Stimulated activated CD8-positive, alpha-beta memory T cell treated with anti-CD3 and anti-CD28 coated beads, Interleukin-12 subunit alpha, Interleukin-12 subunit beta, amount 100 ng/mL, for 24 hours (primary cell): ENCODE measurements at regions not wholly inside any gene's neighbourhood (a gene's known extent, or its start where the extent isn't known, plus 50 kb on each side); places are given as distances from the start of the nearest gene placed in this dataset.

ENCODE experiments used
- DNase-seq: peaks from one replicate; pipeline ENCODE4 v3.0.0-alpha.2; 2020; ENCODE audit errors: extremely low read depth

DNA sequence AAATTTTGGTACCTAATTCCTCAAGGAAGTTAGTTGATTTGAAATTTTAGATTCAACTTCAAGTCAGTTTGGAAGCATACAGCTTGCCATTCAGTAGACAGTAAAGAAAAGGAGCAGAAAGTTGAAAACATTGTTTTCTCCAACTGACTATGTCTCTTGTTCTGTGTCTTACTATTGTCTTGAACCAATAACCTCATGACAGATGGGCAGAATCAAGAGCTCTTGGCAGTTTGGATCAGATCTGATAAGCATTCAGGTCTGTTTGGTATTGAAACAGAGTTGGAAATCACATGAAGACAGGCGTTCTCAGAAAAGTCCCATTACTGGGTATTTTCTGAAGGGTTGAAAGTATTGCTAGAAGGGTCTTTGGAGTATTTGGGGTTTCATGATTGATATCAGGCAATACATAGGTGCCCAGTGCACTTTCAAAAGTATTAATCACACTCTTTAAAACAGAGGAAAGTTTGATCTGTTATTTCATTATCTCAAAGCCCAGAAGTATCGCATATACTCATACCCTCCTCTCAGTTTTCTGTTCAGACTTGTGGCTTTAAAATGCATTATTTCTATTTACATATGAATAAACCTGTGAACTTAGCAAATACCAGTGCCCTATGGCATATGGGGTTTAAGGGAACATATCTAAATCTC is 428.4 kb upstream of the ZEB2 start:
- DNase-seq = no peak

DNA sequence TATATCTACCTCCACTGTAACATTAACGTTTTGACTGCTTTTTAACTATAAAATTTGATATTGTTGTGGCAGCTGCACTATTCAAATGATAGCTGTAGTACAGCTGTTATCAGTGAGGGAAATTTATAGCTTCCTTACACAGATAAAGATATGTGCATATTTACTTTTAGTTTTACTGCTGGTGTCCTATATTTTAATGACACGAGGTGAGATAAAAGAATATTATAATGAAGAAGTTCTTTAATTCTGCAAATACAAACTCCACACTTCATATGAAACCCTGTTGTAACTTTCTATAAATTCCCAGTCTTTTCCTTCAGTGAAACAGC is 427.8 kb upstream of the ZEB2 start:
- no peak for DNase-seq

DNA sequence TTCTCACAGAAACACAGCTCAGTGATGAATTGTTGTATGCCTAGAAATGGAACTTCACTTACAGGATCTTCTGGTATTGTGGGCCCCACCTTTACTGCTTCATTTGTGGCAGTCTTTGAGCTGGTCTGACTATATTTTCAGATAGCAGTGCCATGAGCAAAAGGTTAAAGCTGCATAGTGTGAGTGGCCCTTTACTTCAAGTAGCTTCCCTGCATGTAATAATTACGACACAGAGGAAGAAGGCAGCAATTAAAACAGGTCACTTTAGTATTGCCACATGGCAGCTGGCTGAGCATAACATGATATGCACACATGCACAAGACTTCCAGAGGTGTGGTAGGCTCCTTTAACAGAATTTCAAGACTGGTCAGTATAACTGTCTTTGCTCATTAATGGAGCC is 426.3 kb upstream of the ZEB2 start:
- no peak for DNase-seq

DNA sequence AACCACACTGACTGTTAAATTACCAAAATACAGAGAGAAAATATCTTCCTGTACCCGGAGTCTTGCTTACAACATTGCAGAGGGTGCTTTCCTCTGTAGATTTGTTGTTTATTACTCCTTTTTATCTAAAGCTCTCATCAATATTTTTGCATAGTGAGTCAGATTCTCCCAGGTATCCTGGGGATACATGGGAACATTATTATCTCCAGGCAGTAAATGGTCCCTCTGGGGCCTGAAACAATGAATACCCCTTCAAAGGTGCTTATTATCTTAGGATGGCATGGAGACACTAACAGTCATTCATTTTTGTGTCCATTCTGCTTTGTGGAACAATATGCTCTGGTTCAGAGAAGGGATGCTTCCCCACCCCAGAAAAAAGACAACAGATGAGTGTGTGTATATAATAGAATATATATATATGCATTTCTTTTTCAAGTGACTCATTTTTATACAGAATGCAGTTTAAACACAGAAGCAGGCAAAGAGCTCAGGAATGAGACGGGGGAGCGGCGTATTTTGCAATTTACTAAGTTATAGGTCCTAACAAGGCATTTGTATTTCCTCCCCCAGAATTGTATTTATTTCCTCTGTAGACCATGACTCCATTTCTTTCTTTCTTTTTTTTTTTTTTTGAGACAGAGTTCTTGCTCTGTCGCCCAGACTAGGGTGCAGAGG is 424.8 kb upstream of the ZEB2 start:
- no peak for DNase-seq

DNA sequence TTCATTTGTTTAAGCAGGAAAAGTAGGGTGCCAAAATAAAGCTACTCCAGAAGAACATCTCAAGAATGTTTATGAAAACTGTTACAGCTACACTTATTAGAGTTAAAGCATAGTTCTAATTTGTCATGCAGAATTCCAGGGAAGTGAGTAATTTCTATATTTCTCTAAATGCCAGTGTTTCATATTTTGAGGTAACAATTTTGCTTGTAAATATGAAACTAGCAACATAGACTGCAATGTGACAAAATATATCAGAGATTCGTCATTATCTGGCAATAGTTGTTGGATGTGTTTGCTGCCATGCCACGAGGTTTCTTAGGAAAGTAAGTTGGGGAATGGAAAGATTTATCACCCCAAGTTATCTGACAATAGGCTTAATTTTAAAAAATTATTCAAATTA is 424.1 kb upstream of the ZEB2 start:
- no peak for DNase-seq

DNA sequence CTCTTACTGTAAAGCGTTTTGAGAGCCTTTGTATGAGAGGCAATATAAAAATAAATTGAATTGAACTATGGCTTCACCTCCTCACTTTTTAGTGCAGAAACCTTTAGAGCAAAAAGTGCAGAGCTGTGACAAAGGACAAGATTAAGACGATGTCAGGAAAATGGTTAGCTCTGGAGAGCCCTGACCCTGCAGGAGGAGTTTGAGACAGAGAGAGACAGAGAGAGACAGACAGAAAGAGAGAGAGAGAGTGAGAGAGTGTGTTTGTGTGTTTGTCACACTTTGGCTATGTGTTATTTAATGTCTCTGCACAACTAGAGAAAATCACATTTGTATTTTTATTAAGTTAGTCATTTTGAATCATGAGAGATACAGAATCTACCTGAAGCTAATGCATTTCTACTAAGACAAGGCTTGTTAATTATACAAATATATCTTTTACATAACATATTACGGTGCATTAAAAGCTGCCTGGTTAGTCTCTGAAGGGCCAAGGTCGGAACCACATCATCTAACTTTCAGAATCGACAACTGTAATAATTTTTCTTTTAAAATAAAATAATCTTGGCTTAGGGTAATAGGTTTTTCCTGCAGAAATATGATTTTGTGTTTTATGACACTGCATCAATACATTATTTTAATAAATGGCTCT is 423.5 kb upstream of the ZEB2 start:
- DNase-seq = no peak

DNA sequence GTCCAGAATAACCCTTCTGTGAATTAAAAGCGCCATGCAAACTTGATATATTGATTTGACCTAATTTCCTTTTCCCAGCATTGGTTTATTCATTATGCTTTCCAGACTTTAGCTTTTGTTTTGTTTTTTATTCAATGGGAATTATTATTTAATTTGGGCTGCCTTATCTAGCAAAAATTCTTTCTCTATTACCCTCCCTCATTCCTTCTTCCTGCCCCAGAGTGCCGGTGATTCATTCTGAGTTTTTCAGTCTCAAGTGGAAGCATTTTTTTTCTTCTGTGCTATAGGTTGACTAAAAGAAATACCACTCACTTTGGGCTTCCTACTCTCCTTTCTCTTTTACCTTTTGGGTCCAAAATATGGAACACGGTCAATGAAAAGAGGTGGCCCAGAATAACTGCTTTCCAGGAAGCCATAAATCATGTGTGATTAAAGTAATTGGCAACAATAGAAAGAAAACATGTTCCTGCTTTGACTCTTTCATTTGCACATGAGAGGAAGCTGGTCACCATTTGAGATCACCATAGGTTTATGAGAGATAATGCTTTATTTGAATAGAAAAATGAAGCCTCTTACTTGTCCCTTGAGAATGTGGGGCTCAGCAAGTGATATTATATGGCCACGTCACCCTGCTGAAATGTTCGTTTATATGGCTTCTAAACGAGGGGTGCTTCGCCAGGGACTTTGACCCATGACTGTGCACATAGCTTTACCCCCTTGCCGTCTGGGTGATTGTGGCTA is 422.8 kb upstream of the ZEB2 start:
- DNase-seq = no peak

DNA sequence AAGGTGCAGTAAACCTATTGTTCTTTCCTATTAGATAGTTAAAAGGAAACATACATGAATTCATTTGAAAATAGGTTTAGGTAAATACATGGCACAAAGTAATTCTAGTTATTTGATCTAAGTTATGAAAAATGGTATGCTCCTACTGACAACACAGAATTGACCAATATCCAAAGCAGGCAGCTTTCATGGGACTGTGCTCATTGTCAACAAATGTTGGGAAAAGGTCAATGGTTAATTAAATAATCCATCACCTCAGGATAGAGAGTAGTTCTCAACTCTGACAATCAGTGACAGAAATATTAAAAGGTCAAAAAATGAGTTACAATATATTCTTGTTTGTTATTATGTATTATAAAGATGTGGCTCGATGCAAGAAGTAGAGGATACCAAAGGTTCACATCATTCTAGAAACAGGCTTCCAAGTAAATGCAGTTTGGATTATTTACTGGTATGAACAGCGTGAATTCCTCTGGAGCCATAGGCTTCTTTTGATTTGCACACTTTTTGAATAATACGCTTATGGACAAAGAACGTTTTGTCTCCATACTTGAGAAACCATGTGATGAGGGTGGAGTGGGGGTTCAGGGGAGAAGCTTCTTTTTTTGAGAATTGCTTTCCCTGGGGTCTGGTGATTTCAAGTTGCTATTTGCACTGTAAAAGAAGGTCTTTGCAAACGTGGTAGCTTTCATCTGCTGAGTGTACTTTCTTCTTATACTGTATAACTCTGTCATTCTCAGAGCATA is 422.0 kb upstream of the ZEB2 start:
- no peak for DNase-seq

DNA sequence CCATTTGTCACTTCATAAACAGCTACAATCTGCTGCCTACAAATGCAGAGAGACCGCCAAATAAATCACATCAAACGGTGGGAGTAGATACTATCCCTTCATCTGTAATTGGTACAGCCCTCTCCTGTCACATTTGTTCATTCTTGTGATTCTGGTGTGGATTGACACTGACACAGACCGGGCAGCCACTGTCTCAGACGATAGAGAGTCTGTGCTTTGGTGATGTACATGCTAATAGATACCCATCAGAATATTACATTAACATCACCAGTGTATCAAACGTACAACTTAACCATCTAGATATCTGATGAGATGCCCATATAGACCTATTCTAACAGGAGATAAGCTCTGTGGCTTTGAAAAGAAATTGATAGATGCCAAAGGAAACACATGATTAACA is 419.7 kb upstream of the ZEB2 start:
- no peak for DNase-seq

DNA sequence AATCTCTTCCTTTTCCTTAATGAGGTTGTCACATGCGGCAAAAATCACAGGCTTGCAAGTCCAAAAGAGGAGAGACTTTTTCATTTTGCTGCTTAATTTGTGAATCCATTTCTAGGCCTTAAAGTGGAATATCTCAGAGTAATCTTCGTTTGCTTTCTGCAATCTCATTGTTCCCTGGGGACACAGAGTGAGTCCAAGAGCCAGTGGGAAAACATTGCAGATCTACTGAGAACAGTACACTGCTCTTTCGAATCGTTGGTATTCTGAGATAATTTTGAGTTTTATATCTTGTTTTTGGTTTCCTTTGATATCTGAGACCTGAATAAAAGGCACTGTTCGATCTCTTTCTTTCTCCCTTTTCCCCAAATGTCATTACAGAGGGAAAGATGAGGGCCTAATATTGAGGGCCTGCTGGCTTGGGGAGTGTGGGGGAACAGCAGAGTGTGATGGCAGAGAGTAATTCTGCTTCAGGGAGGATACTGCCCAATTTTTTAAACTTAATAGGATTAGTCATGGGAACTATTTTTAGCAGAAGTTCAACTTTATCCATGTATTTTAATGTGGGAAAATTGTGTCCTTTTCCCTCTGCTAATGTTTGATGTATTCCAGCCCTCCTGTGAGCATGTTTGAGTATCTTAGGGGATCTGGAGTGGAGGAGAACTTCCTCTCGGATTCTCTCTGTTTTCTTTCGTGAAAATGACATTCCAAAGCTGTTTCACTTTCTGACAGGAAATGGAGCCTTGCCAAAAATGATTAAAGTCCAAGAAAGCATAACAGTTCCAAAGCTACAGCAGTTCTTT is 418.2 kb upstream of the ZEB2 start:
- no peak for DNase-seq

DNA sequence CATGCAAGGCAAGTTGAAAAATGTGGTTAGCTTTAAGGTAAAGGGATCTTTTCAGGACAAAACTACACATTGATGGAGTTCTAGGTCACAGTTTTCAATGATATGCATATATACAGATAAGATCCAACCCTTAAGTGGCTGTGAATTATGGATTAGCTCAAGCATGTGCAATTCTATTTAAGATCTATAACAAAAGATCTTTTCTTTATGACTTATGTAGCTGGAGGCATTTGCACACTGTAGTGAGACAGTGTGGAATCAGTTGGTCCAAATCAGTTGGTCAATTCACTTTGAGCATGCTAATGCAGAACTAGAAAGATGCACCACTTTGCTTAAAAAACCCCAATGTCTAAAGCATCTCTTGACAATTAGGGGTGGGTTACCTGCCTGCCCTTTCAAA is 417.1 kb upstream of the ZEB2 start:
- DNase-seq = no peak

DNA sequence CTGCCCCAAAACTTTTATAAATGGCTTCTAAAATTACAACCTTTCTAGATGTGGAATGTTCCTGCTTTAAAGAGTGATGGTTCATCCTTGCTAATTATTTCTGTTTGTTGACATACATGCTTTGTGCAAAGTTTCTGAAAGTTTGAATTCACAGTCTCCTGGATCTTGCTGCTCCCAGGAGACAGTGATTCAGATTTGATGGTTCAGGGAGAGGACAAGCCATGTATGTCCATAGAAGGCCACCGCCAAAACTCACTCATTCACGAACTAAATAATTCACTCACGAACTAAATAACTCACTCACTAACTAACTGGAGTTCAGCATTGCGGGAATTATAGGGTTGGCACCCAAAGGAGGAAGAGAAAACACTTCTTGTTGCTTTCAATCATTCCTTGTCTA is 416.5 kb upstream of the ZEB2 start:
- no peak for DNase-seq

DNA sequence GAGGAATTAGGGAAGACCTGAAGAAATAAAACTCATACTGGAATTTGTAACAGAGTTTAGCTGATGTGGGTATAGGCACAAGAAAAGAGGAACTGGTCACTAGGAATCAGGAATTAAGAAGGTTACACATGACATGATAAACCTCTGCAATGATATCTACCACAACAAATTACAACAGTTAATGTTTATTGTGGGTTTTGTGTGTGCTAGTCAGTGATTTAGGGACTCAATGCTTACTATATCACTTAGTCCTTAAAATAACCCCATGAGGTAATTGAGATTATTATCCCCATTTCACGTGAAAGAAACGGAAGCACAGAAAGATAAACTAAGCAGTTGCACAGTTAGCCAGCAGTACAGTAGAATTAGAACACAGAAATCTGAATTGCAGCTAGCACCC is 415.8 kb upstream of the ZEB2 start:
- DNase-seq = no peak

DNA sequence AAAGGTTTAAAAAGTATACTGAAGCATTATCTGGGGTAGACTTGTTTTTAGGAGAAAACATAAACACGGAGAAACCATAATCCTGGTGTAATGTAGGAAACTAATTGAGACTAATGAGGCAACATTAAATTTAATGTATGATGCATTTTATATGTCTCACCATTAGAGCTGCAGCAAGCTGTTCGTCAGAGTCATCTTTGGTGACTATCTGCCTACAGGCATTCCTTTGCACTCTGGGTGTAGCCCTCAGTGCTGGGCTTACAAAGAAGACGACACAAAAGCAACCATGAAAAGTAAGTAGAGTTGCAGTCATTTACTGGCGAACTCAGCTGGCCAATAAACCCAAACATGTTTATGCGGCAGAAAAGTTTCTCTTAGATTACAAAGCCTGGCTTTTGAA is 415.3 kb upstream of the ZEB2 start:
- no peak for DNase-seq

DNA sequence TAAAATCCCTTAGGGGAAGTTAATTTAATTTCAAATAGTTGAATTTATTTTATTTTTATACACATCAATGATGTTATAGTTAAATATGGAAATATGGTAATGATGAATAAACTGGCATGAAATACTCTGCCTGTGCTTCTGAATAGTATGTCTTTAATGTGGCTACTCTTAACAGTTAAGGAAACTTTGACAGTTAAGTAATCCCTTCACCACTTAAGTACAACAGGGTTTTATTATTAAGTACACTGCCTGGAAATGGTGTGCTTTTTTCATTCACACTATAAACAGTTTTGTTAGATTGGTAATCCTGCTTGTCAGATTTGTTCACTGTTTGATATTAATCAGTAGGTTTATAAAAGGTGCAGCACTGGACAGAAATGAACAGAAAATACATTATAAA is 412.0 kb upstream of the ZEB2 start:
- DNase-seq = no peak

DNA sequence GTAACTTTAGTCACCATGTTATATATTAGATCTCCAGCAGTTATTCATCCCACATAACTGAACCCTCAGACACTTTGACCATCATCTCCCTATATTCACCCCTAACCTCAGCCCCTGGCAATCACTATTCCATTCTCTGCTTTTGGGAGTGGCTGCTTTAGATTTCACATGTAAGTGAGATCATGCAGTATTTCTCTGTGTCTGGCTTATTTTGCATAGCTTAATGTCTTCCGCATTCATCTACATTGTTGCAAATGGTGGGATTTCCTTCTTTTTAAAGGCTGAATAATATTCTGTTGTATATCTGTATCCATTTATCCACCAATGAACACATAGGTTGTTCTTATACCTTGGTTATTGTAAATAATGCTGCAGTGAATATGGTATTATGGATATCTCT is 411.6 kb upstream of the ZEB2 start:
- DNase-seq = no peak

DNA sequence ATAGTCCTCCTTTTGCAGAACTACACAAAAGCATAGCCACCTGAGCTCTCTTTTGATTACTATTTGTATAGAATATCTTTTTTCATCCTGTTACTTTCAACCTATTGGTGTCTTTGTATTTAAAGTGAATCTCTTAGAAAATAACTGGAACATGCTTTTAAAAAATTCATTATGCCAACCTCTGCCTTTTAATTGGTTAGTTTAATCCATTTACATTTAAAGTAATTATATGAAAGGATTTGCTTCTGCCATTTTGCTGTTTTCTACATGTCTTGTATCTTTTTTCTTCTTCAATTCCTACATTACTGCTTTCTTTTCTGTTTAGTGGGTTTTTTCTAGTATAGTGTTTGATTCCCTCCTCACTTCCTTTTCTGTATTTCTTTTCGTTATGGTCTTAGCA is 407.5 kb upstream of the ZEB2 start:
- DNase-seq = no peak

DNA sequence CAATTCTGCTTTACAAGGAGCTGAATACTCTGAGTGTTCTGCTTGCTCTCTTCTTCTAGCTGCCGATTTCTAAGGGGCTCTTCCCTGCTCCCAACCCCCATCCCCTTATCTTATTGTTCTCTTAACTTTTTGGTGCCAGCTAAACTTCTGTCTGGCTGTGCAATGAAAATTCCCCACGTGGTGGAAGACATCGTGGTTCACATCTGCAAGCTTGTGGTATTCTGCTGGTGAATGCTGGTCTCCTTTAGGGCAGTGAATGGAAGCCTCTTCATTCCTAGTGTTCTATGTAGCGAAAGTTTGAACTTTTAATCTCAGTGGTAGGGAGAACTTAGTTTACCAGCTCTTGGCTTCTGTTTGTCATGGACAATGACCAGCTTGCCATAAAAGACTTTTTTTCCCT is 406.0 kb upstream of the ZEB2 start:
- DNase-seq = no peak

DNA sequence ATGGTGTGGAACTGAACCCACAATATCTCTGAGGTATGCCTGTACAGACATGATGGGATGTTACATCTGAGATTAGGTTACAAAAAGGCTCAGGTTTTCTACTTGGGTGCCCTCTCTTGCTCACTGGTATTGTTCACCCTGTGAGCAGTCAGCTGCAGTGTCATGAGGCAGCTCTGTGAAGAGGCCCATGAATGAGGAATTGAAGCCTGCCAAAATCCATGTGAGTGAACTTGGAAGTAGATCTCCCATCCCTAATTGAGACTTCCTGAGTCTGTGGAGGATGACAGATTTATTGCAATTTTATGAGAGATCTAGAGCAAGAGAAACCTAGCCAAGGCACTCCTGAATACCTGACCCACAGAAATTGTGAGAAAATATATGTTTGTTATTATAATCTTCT is 404.9 kb upstream of the ZEB2 start:
- DNase-seq = no peak

DNA sequence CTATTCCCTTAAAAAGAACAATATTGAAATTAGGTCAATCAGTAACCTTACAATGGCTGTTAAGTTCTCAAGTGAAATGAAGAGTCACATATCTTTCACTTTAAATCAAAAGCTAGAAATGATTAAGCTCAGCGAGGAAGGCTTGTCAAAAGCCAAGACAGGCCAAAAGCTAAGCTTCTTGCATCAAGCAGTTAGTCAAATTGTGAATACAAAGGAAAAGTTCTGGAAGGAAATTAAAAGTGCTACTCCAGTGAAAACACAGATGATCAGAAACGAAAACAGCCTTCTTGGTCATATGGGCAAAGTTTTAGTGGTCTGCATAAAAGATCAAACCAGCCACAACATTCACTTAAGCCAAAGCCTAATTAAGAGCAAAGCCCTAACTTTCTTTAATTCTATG is 402.6 kb upstream of the ZEB2 start:
- DNase-seq = no peak

DNA sequence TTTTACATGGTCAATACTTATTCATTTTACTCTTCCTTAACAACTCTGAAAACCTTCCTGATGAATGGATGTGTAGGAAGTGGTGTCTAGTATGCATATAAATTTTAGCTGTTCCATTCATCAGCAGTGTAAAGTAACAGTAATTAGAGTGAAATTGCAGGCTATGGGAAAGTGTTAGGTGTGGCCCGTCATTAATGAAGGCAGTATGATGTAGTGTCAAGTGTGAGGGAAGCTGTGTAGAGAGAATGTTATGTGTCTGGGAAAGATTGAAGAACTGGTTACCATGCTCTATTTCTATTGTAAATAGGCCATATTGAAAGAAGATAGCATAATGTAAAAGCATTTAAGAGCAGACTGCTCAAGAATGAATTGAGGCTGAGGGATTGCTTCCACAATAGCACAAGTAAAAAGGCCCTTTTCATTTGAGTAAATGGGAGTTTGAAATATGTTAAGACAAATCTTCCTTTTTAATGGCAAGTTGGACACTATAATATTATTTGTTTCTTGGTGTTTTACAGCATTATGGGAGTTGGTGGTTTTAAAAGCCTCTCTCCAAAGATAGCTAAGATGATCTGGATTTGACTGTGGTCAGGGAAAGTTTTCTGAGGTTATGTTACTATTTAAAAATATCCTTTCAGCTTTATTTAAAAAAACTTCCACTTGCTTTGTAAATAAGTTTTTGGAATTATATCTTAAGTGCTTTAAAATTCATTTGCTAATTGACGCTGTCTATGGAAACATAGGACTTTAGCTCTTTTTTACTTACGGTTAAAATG is 401.0 kb upstream of the ZEB2 start:
- no peak for DNase-seq
